ENCODE measurements at regions not wholly inside any gene's neighbourhood (a gene's known extent, or its start where the extent isn't known, plus 50 kb on each side); places are given as distances from the start of the nearest gene placed in this dataset.
"Not testable (repeated sequence)": the region's sequence is repeated elsewhere in the genome, so short reads cannot be mapped to it uniquely, and the experiment has no call there.

DNA sequence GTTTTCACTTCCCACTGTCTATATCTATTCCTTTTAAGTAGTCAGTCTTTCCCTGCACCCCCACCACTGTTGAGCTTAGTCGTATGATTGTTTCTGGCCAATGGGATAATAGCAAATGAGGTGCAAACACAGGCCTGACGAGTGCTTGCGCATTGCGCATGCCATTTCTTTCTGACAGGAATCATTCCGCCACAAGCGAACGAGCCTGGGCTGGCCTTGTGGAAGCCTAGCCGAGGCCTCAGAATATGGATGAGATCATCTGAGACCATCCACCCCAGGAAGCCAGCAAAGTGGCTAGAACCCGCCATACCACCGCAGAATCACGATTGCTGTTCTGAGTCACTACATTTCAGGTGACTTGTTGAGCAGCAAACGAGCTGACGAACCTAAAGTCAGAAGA lies 52.2 kb upstream of the PRL start:
- no peak for DNase-seq (ENCODE audit: extremely low read depth, low read depth, low spot score)

DNA sequence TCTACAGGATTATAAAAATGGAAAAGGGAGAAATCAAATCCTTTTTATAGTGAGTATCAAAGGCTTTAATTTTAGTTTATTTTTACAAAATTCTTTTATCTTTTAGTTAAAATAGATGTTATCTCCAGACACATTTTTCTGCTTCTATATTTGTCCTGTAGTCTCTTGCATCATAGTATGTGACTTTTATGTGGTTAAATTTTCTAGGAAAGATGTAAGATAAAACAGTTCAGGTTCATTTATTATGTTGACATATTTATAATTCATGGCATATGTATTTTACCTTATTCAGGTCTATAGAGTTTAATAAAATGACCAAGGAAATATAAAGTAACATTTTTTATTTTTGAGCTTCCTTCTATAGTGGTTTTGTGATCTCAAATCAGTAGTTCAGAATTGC lies 52.7 kb upstream of the PRL start:
- DNase-seq (ENCODE audit: extremely low read depth, low read depth, low spot score) = no peak

DNA sequence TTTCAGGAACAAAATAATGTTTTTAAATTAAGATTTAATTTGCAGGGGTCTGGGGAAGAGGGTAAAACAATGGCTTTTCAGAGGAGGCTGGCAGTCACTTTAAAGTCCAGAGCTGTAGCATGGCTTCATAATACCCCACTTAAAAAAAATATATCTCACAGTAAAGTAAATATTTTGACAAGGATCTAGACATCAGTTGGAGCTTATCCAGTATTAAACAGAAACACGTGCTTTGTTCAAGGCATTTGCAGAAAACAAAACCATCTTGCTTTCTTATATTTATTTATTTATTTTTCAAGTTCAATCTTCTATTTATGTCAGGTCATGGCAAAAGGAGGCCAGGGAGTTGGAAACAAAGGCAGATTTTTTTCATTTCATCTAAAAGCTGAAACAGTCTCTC lies 53.3 kb upstream of the PRL start:
- no peak for DNase-seq (ENCODE audit: extremely low read depth, low read depth, low spot score)

DNA sequence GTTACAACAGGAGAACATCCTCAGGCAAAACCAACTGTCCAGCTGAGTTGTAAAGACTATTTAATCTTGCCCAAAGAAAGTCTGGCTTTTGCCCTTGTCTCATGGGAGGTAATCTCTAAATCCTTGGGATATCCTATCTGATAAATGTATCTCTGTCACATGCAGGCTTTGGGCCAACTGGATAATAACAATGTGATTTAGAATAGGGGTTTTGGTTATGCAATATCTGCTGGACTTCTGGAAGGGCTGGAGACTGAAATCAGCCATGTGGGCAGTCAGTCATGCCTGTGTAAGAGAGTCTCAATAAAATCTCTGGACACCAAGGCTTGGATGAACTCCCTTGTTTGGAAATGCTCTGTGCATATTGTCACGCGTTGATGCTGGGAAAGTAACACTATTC lies 56.3 kb upstream of the PRL start:
- no peak for DNase-seq (ENCODE audit: extremely low read depth, low read depth, low spot score)

DNA sequence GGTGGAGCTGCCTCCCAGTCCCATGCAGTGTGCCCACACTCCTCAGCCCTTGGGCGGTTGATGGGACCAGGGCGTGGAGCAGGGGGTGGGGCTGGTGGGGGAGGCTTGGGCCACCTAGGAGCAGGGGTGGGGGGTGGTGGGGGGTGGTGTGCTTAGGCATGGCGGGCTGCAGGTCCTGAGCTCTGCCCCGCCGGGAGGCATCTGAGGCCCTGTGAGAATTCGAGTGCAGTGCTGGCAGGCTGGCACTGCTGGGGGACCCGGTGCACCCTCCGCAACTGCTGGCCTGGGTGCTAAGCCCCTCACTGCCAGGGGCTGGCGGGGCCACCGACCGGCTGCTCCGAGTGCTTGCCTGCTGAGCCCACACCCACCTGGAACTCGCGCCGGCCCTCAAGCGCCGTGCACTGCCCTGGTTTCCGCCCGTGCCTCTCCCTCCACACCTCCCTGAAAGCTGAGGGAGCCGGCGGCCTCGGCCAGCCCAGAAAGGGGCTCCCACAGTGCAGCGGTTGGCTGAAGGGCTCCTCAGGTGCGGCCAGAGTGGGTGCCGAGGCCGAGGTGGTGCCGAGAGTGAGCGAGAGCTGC lies 59.6 kb upstream of the PRL start:
- no peak for DNase-seq (ENCODE audit: extremely low read depth, low read depth, low spot score)

DNA sequence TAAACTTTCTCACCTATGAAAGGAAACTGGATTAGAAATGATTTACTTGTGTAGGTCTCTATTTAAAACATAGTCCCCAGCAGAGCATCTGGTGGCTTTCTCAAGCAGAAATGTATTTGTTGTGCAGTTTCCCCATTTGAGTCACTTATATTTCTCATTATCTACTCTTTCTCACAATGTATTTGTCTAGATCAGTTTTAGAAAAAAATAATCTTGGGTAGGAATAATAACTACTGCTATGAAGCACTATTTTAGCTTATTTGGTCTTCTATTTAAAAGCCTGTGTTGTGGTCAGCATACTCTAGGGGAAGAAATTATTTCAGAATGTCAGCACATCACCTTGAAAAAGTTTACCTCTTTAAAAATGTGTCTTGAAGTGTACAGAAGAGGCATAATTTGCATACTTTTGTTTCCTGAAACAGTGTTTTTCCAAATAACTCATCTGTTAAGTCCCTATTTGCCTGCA lies 60.9 kb upstream of the PRL start:
- no peak for DNase-seq (ENCODE audit: extremely low read depth, low read depth, low spot score)

DNA sequence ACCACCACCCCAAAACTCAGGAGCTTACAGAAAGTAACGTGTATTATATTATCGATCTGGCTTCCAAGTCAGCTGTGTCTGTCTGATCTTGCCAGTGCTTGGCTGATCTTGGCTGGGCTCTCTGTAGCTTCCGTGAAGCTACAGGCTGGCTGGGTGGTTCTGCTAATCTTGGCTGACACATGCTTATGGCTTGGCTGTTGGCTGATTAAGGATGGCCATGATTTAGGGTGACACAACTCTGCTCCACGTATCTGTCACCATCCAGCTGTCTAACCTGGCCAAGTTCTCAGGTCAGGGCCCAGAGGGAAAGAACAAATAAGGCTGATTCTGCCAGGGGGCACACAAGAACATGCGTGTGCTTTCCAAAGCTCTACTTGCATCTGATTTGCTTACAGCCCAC lies 64.7 kb upstream of the PRL start:
- no peak for DNase-seq (ENCODE audit: extremely low read depth, low read depth, low spot score)

DNA sequence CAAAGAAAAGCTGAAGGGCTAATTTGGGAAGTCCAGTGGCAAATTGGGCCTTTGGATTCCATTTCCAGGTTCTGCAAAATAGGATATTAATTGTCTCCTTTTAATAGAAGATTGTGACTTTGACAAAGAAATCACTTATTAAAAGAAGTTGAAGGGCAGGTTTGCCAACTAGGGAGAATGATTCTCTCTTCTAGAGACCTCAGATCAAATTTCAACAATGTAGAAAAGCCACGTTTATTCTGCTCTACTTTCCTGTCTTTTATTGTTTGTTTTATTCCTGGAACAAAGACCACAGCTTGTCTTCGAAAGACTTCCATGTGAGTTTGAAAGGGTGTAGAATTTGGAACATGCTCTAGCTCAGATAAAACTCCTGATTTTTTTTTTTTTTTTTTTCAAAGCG lies 65.5 kb upstream of the PRL start:
- no peak for DNase-seq (ENCODE audit: extremely low read depth, low read depth, low spot score)

DNA sequence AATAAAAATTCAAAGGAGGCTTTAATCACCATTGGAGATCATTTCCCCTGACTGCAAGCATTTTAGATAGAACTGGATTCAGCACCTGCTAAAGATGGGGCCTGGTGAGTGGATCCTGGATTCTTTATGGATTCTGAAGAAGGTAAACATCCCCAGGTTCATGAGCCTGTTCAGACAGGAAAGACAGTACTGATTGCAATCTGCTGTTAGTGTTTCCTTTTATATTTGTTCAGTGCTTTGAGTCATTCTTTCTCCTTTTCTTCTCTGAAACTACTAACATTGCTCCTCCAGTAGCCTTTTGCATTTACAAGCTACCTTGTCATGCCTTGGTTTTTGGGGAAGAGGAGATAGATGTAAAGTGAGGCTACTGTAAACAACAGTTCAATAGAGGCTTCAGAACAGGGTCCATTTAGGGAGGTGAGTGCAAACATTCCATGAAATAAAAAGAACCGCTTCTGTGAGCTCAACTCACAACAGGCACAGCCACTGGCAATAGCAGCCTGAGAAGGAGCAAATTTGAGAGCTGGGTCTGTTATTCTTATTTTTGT lies 66.4 kb upstream of the PRL start:
- no peak for DNase-seq (ENCODE audit: extremely low read depth, low read depth, low spot score)

DNA sequence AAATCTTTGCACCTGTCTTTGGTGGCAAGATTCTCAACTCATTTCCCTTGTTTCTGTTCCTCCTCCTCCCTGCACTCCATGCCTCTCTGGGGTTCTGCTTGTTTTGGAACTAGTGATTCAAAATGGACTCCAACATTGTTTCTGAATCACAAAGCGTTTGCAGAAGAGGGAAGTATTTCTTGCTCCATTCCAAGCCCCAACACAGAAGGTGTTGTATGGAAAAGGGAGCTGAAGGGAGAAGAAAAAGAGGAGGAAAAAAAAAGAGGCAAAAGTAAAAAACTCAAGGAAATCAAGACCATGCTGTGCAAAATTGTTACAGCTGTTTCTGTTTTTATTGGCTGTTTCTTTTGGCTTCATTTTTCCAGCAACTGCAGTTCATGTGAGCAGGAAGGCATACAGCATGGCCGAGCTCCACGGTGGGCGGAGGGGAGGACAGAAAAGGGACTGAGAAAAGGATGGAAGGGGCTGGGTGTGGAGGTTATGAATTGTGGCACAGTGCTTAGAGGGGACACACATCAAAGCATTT lies 66.9 kb upstream of the PRL start:
- DNase-seq (ENCODE audit: extremely low read depth, low read depth, low spot score) = no peak

DNA sequence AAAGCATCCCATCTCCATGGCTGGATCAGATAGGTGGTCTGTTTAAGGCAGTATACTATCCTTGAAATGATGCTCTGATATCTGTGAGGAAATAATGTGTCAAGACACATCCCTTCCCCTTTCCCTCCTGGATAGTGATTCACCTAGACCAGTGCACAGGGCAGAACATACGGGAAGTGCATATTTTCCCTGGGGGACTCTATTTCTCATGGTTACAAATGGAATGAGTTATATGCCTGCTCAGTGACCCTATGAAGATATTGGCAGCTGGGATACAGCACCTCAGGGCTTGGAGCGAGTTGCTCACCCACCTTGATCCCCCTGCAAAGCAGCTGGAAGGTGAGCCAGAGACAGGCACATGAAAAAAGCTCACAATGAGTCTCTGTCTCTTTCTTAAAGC lies 67.5 kb upstream of the PRL start:
- no peak for DNase-seq (ENCODE audit: extremely low read depth, low read depth, low spot score)

DNA sequence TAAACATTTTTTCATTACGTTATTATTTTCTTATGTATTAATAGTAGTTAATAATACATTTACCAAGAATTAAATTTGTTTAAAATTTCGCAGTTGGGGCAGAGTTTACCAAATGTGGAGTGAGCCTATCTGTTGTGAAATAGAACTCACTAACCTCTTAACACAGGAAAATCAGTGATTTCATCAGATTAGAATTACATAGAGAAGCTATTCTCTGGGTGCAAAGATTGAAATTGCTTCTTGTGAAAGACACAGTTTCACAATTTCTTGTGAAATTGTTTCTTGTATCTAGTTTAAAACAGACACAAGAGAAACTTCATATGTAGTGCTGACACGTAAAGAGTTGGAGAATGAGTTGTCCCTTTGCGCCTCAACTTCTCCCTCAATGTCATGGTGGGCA lies 69.4 kb upstream of the PRL start:
- DNase-seq (ENCODE audit: extremely low read depth, low read depth, low spot score) = no peak

DNA sequence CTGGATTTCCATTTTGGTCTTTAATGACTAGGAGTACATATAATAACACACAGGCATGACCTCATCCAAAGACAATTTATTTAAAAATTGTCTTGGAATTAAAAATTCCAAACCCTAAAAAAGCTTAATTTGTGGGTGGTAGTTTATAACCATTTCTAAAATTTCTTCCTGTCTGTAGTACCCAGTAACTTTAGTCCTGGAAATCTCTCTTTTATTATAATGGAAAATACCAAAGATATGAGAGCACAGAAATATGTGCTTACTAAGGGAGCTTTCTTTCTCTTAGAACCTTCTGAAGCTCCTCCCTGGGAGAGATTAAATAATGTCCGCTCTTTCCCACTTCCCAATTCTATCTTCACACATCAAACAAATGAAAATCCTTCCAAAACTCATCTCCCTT lies 70.5 kb upstream of the PRL start:
- DNase-seq (ENCODE audit: extremely low read depth, low read depth, low spot score) = no peak

DNA sequence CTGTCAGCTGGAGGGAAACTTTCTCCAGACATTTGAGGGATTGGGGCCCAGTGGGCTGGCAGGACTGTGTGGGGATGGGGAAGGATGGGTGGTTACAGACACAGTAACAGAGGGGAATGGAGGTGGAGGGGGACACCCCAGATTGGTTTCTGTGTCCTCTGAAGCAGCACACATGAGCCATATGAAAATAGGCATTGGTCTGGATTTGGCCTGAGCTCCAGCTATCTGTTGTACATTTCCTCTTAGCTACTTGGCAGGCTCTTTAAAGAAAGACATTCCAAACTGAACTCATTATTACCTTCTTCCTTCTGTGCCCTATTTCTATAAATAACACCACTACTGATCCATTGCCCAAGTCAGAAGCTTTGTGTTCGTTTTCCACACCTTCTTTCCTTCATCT lies 72.0 kb upstream of the PRL start:
- no peak for DNase-seq (ENCODE audit: extremely low read depth, low read depth, low spot score)

DNA sequence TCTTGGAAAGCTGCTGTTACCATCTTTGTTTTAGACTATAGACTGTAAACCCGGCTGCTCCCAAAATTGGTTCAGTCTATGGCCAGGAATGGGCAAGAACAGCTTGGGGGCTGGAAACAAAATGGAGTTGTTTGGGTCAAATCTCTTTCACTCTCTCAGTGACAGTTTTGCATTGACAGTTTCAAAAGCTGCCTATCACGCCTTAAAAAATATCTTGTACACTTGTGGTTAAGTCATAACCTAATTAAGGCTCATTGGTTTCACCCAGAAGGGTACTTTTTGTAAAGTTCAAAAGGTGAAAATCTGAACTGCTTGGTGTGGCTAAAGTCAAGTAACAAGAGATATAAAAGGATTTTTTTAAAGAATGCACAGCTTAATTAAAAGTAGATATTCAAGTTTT lies 76.1 kb upstream of the PRL start:
- DNase-seq (ENCODE audit: extremely low read depth, low read depth, low spot score) = no peak

DNA sequence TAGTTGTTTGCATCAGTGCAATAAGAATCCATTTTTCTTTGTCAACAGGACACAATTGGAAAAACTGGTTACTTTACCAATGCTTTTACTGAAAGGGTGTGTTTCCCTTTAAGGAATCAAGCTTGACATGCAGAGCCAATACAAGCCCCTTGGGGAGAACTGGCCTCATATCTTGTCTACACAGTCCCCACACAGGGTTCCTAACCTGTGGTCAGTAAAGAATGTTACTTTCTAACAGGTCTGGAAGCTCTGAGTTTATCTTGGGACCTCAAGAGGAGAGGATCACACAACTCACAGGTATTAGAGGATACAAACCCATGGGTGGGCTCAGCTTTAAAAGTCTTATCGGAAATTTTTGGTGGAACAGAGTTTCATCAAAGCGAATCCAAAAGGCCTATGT lies 78.1 kb upstream of the PRL start:
- DNase-seq (ENCODE audit: extremely low read depth, low read depth, low spot score) = not testable (repeated sequence)

DNA sequence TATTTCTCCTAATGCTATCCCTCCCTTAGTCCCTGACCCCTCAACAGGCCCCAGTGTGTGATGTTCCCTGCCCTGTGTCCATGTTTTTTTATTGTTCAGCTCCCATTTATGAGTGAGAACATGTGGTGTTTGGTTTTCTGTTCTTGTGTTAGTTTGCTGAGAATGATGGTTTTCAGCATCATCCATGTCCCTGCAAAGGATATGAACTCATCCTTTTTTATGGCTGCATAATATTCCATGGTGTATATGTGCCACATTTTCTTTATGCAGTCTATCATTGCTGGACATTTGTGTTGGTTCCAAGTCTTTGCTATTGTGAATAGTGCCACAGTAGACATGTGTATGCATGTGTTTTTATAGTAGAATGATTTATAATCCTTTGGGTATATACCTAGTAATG lies 79.5 kb upstream of the PRL start:
- DNase-seq (ENCODE audit: extremely low read depth, low read depth, low spot score) = not testable (repeated sequence)

DNA sequence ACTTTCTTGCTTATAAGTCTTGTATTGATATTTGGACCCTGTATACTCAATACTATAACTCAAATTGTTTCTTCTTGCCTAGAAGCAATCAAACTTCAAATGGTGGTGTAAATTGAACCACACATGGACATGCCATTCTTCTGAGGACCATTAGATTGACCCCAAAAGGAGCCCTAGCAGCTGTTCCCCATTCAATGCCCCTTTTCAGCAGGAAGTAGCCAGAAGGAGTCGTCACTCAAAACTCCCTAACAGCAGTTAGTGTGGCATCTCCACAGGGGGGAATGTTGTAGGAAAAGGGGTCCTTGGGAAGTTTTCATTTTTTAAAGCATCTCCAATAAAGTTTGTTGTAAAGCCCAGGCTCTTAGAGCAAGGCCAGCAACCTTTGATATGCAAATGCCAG lies 81.7 kb upstream of the PRL start:
- not testable (repeated sequence) for DNase-seq (ENCODE audit: extremely low read depth, low read depth, low spot score)

DNA sequence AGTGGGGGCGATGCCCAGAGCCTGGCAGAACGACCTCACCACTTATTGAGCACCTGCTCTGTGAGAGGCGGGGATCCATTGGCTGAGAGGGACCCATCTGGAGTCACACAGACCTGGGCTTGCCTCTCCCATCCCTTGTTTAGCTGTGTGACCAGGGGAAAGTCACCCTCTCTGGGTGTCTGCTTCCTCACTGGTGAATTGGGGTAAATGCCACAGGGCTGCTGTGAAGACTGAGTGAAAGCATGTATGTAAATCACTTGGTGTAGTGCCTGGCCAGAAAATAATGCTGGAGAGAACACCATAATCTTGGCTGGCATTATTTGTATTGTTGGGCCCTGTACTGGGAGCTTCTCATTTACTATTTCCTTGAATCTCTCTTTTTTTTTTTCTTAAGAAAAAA lies 83.4 kb upstream of the PRL start:
- DNase-seq (ENCODE audit: extremely low read depth, low read depth, low spot score) = no peak

DNA sequence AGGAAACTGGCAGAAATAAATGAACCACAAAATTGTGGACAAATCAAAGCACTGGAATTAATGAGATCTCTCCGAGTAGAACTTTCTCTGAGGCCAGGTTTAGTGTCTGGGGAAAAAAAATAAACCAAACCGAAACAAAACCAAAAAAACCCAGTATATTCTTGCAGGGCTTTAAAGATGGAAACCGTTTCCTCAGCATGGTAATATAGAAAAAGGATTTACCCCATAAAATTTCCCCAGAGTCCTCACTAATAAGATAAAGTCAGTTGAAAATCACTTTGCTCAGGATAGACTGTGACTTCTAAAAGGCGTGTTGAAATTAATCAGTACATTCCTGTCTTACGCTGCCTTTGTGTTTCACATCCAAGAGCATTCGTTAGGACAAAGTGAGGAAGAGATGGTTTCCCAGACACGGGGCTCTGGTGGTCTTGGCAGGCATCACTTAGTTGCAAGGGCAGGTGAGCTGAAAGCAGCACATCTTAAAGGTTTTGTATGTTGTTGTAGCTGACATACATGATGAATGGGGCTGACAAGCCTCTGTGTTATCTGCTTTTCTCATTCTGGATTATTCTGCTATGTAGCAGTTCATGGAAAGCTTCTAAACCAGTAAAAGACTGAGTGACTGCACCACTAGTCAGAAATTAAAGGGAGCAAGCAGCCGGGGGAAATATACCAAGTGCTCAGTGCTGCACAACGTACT lies 85.2 kb upstream of the PRL start:
- DNase-seq (ENCODE audit: extremely low read depth, low read depth, low spot score) = no peak

DNA sequence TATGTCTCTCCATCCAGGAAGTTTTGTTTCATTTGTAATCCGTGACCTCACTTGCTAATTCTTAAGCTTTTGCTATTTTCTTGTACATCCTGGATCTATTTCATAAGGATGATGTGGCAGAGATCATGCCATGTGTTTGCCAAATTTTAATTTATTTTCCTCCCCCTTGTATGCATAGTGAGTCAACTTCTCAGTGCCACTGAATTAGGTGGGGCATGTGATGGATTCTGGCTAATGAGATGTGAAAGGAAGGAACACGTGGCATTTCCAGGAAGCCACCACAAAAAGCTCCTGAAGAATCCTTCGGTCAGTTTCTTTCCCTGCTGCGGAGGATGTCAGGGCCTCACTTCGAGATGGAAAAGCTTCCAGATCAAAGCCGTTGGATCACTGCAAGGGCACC lies 86.2 kb upstream of the PRL start:
- DNase-seq (ENCODE audit: extremely low read depth, low read depth, low spot score) = no peak

DNA sequence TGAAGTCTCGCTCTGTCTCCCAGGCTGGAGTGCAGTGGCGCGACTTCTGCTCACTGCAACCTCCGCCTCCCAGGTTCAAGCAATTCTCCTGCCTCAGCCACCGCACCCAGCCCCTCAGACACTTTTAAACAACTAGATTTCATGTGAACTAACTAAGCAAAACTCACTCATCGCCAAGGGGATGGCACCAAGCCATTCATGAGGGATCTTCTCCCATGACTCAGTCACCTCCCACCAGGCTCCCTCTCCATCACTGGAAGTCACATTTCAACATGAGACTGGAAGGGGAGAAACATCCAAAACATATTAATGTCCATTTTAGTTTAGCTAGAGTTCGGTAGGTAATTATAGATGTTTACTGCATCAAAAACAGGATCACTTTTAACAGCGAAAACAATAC lies 95.9 kb upstream of the PRL start:
- no peak for DNase-seq (ENCODE audit: extremely low read depth, low read depth, low spot score)

All from glomerular endothelial cell (primary cell).